ENCODE measurements at regions not wholly inside any gene's neighbourhood (a gene's known extent, or its start where the extent isn't known, plus 50 kb on each side); places are given as distances from the start of the nearest gene placed in this dataset.
"Not testable (repeated sequence)": the region's sequence is repeated elsewhere in the genome, so short reads cannot be mapped to it uniquely, and the experiment has no call there.

DNA sequence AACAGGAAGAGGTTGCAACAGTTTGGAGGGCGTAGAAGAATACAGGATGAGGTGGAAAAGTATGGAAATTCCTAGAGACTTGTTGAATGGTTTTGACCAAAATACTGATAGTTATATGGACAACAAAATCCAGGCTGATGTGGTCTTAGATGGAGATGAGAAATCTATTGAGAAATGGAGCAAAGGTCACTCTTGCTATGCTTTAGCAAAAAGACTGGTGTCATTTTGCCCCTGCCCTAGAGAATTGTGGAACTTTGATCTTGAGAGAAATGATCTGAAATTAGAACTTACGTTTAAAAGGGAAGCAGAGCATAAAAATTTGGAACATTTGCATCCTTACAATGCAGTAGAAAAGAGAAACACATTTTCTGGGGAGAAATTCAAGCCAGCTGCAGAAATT, 686.9 kb upstream of the GBE1 start:
- TF ChIP-seq, protein P1, sequence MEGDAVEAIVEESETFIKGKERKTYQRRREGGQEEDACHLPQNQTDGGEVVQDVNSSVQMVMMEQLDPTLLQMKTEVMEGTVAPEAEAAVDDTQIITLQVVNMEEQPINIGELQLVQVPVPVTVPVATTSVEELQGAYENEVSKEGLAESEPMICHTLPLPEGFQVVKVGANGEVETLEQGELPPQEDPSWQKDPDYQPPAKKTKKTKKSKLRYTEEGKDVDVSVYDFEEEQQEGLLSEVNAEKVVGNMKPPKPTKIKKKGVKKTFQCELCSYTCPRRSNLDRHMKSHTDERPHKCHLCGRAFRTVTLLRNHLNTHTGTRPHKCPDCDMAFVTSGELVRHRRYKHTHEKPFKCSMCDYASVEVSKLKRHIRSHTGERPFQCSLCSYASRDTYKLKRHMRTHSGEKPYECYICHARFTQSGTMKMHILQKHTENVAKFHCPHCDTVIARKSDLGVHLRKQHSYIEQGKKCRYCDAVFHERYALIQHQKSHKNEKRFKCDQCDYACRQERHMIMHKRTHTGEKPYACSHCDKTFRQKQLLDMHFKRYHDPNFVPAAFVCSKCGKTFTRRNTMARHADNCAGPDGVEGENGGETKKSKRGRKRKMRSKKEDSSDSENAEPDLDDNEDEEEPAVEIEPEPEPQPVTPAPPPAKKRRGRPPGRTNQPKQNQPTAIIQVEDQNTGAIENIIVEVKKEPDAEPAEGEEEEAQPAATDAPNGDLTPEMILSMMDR (IDR thresholded peaks at IDR 0.05) = no peak
- CTCF ChIA-PET = no interaction called here
- Mint-ChIP-seq H3K36me3 (ENCODE audit: low read depth) (no peaks in the 10 kb centered on the region), H3K9me3 (peaks cover 15% of the 10 kb centered on the region), H3K27me3 (no peaks in the 10 kb centered on the region), H3K4me3 (no peak overlapping the region), H3K27ac (no peak overlapping the region), H3K4me1 (no peaks in the 10 kb centered on the region)
- intact Hi-C loops (cut with micrococcal nuclease) = no loop called here
- ATAC-seq (ENCODE audit: low read depth) = no peak
- DNase-seq = no peak
- POLR2A ChIA-PET = no interaction called here

DNA sequence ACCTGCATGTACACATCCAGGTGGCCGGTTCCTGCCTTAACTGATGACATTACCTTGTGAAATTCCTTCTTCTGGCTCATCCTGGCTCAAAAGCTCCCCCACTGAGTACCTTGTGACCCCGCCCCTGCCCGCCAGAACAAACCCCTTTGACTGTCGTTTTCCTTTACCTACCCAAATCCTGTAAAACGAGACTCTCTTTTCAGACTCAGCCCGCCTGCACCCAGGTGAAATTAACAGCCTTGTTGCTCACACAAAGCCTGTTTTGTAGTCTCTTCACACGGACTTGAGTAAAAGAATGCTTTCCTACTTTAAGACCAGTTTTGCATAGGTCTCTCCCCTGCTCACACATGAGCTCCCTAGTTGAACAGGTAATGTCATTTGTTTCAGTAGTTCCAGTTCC, 667.4 kb upstream of the GBE1 start:
- intact Hi-C loops (cut with micrococcal nuclease); H3K4me1 Mint-ChIP-seq; H3K36me3 Mint-ChIP-seq (ENCODE audit: low read depth); H3K27ac Mint-ChIP-seq; H3K4me3 Mint-ChIP-seq; CTCF ChIA-PET; ATAC-seq (ENCODE audit: low read depth); POLR2A ChIA-PET; H3K9me3 Mint-ChIP-seq; H3K27me3 Mint-ChIP-seq; DNase-seq: not testable (repeated sequence)

DNA sequence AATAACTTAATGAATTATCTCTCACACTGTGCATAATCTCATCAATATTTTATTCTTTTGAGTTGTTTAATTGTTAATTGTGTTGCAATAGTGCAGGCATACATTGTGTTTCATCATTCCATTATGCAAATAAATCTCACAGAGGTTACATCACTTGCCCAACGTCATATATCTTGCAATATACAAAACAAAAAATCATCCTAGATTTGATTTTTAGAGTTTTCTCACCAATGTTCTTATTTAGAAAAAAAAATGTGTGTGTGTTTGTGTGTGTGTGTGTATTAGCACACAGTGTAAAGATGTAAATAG, 662.5 kb upstream of the GBE1 start:
- no peaks in the 10 kb centered on the region for H3K36me3 Mint-ChIP-seq (ENCODE audit: low read depth)
- H3K27me3 Mint-ChIP-seq = no peaks in the 10 kb centered on the region
- ATAC-seq (ENCODE audit: low read depth) (no peak), DNase-seq (no peak)
- intact Hi-C loops (cut with micrococcal nuclease) = no loop called here
- POLR2A ChIA-PET = no interaction called here
- CTCF ChIA-PET = no interaction called here
- no peak overlapping the region for H3K4me3 Mint-ChIP-seq
- H3K9me3 Mint-ChIP-seq = no peaks in the 10 kb centered on the region
- H3K4me1 Mint-ChIP-seq = no peaks in the 10 kb centered on the region
- no peak overlapping the region for H3K27ac Mint-ChIP-seq
- TF ChIP-seq, protein P1 (IDR thresholded peaks at IDR 0.05) = no peak

DNA sequence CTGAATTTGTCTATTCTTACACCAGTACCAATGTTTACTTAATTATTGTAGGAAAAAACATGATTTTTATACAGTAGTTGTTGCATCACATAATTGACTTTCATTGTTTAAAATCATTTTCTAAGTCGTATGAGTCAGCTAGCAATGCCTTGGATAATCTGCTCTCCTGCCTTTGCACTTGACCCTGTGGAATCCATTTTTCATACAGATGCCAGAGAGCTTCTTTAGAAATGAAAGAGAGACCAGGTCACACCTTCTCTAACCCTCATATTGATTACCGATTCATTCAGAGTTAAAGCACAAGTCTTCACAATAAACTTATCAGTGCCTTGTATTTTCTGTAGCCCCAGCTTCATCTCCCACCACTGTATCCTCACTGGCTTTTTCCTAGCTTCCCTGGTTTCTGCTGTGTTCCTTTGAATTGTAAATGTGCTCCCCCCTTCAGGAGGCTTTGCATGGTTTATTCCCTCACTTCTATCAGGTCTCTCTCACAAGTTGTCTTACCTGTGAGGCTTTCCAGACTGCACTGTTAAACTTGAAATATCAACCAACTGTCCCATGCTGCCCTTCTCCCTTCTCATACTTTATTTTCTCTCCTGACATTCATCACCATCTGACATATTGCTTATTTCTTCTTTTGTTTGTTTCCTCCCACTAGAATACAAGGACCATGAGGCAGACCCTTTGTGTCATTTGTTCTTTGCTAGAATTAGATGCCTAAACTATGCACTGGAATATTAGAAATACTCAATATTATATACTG, 662.0 kb upstream of the GBE1 start:
- intact Hi-C loops (cut with micrococcal nuclease) = no loop called here
- Mint-ChIP-seq H3K36me3 (ENCODE audit: low read depth) (no peaks in the 10 kb centered on the region), H3K4me3 (no peak overlapping the region), H3K27ac (no peak overlapping the region), H3K27me3 (no peaks in the 10 kb centered on the region), H3K9me3 (no peaks in the 10 kb centered on the region), H3K4me1 (no peaks in the 10 kb centered on the region)
- ChIA-PET POLR2A (no interaction called here), CTCF (no interaction called here)
- no peak for DNase-seq
- TF ChIP-seq, protein P1 (IDR thresholded peaks at IDR 0.05) = no peak
- no peak for ATAC-seq (ENCODE audit: low read depth)

DNA sequence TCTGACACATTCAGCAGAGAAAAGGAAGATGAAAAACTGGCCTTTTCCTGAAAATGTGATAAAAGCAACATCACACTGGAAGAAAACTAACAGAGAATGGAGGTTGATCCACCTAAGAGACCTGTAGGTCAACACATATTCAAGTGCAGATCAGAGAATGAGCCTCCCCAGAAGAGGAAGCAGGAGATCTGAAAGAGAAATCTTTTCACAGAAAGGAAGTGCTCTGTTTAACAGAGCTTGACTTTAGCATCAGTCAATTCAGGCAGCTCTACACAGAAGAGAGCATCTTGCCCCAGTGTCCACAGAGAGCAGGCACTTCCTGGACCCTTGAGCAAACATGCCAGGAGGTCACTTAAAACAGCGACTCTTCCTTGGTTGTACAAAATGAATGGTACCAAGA, 655.4 kb upstream of the GBE1 start:
- no peaks in the 10 kb centered on the region for H3K27me3 Mint-ChIP-seq
- TF ChIP-seq, protein P1 (IDR thresholded peaks at IDR 0.05) = no peak
- no peaks in the 10 kb centered on the region for H3K36me3 Mint-ChIP-seq (ENCODE audit: low read depth)
- H3K27ac Mint-ChIP-seq = no peak overlapping the region
- intact Hi-C loops (cut with micrococcal nuclease) = no loop called here
- no peak for DNase-seq
- H3K4me1 Mint-ChIP-seq = no peaks in the 10 kb centered on the region
- no peak for ATAC-seq (ENCODE audit: low read depth)
- H3K9me3 Mint-ChIP-seq = no peaks in the 10 kb centered on the region
- CTCF ChIA-PET = no interaction called here
- POLR2A ChIA-PET = no interaction called here
- no peak overlapping the region for H3K4me3 Mint-ChIP-seq

DNA sequence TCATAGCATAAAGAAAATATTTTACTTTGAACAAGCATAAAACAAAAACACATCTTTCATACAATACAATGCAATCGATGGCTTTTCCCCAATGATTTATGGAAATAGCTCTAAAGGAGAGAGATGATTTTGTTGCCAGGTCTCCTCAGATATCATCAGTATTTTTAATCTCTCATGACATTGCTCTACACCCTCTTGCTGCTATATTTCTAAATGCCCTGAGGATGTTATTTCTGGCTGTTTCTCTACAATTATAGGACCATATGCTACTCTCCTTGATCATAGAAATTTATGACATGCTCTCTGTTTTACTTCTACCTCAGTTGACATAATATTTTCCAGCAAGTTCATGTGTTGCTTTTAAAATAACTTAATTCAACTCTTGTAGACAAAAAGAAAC, 654.9 kb upstream of the GBE1 start:
- TF ChIP-seq, protein P1 (IDR thresholded peaks at IDR 0.05) = no peak
- no peaks in the 10 kb centered on the region for H3K36me3 Mint-ChIP-seq (ENCODE audit: low read depth)
- H3K9me3 Mint-ChIP-seq = no peaks in the 10 kb centered on the region
- H3K27me3 Mint-ChIP-seq = no peaks in the 10 kb centered on the region
- DNase-seq = no peak
- ATAC-seq (ENCODE audit: low read depth) = no peak
- ChIA-PET POLR2A (no interaction called here), CTCF (no interaction called here)
- H3K27ac Mint-ChIP-seq = no peak overlapping the region
- intact Hi-C loops (cut with micrococcal nuclease) = no loop called here
- H3K4me1 Mint-ChIP-seq = no peaks in the 10 kb centered on the region
- no peak overlapping the region for H3K4me3 Mint-ChIP-seq

Data from activated B cell treated with CpG ODN at 0.5 μM for 24 hours (primary cell).